T47D (cell line): ENCODE measurements at regions not wholly inside any gene's neighbourhood (a gene's known extent, or its start where the extent isn't known, plus 50 kb on each side); places are given as distances from the start of the nearest gene placed in this dataset.
A peak's percentile ranks its signal among the peaks of the same experiment; 100 is the strongest.
"Not testable (repeated sequence)": the region's sequence is repeated elsewhere in the genome, so short reads cannot be mapped to it uniquely, and the experiment has no call there.

Experiments used
- DNase-seq, 2 experiments: peaks; one replicate each; pipeline versions ENCODE4 v3.0.0 to v3.0.0-alpha.2; 2011 to 2012; ENCODE audit warnings: low read depth in 1 of 2, low spot score in 1 of 2
- JUND ChIP-seq: IDR thresholded peaks from 2 replicates; pipeline ENCODE4 v1.6.1; 2012; ENCODE audit warnings: low read depth
- in situ Hi-C: cut with HindIII; loops from 2 replicates; pipeline ENCODE4 v1.10.0; 2016; ENCODE audit warnings: low sequenced_read_pairs, low pct_unique_long_range_greater_than_20kb

GRCh38 chr14:55846826-55847446, 266.9 kb downstream of the KTN1 start:
- DNase-seq = no peak
- in situ Hi-C loops = no loop called here
- no peak for TF ChIP-seq JUND

GRCh38 chr14:55847766-55848165, 267.8 kb downstream of the KTN1 start:
- no peak for DNase-seq
- in situ Hi-C loops = no loop called here
- TF ChIP-seq JUND = no peak

GRCh38 chr14:55848964-55849363, 269.0 kb downstream of the KTN1 start:
- DNase-seq = no peak
- TF ChIP-seq JUND = no peak
- in situ Hi-C loops = no loop called here

GRCh38 chr14:55849833-55850232, 268.4 kb upstream of the PELI2 start:
- no peak for DNase-seq
- TF ChIP-seq JUND = no peak
- in situ Hi-C loops = no loop called here

- no peak for TF ChIP-seq JUND
- in situ Hi-C loops = no loop called here
- DNase-seq = no peak
Observed at GRCh38 chr14:55850825-55851241, 267.4 kb upstream of the PELI2 start.

GRCh38 chr14:55851301-55851700, 266.9 kb upstream of the PELI2 start:
- DNase-seq = no peak
- TF ChIP-seq JUND = no peak
- in situ Hi-C loops = no loop called here

GRCh38 chr14:55851961-55852360, 266.2 kb upstream of the PELI2 start:
- in situ Hi-C loops = no loop called here
- no peak for TF ChIP-seq JUND
- no peak for DNase-seq

- DNase-seq = no peak
- TF ChIP-seq JUND = no peak
- in situ Hi-C loops = no loop called here
Observed at GRCh38 chr14:55855751-55856150, 262.5 kb upstream of the PELI2 start.

- no peak for DNase-seq
- in situ Hi-C loops = no loop called here
- no peak for TF ChIP-seq JUND
Observed at GRCh38 chr14:55858604-55859003, 259.6 kb upstream of the PELI2 start.

GRCh38 chr14:55861561-55861960, 256.6 kb upstream of the PELI2 start:
- DNase-seq, in situ Hi-C loops: not testable (repeated sequence)

- TF ChIP-seq JUND = no peak
- peak in 1 of 2 experiments; percentile 33 for DNase-seq
- in situ Hi-C loops = no loop called here
Observed at GRCh38 chr14:55864890-55865655, 253.1 kb upstream of the PELI2 start.

- no peak for DNase-seq
- in situ Hi-C loops = no loop called here
- TF ChIP-seq JUND = no peak
Observed at GRCh38 chr14:55867311-55867710, 250.9 kb upstream of the PELI2 start.

GRCh38 chr14:55867719-55868118, 250.5 kb upstream of the PELI2 start:
- TF ChIP-seq JUND = no peak
- in situ Hi-C loops = no loop called here
- no peak for DNase-seq
